ENCODE measurements at regions not wholly inside any gene's neighbourhood (a gene's known extent, or its start where the extent isn't known, plus 50 kb on each side); places are given as distances from the start of the nearest gene placed in this dataset.
"Not testable (repeated sequence)": the region's sequence is repeated elsewhere in the genome, so short reads cannot be mapped to it uniquely, and the experiment has no call there.

DNA sequence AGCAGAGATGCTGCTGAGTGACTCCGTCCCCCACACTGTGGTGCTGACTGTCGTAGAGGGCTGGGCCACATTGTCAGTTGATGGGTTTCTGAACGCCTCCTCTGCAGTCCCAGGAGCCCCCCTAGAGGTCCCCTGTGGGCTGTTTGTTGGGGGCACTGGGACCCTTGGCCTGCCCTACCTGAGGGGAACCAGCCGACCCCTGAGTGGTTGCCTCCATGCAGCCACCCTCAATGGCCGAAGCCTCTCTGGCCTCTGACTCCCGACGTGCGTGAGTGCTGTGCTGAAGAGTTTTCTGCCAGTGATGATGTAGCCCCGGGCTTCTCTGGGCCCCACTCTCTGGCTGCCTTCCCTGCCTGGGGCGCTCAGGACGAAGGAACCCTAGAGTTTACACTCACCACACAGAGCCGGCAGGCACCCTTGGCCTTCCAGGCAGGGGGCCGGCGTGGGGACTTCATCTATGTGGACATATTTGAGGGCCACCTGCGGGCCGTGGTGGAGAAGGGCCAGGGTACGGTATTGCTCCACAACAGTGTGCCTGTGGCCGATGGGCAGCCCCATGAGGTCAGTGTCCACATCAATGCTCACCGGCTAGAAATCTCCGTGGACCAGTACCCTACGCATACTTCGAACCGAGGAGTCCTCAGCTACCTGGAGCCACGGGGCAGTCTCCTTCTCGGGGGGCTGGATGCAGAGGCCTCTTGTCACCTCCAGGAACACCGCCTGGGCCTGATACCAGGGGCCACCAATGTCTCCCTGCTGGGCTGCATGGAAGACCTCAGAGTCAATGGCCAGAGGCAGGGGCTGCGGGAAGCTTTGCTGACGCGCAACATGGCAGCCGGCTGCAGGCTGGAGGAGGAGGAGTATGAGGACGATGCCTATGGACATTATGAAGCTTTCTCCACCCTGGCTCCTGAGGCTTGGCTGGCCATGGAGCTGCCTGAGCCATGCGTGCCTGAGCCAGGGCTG, 181.1 kb downstream of the TBC1D2B start:
- not testable (repeated sequence) for DNase-seq (ENCODE audit: low spot score)

DNA sequence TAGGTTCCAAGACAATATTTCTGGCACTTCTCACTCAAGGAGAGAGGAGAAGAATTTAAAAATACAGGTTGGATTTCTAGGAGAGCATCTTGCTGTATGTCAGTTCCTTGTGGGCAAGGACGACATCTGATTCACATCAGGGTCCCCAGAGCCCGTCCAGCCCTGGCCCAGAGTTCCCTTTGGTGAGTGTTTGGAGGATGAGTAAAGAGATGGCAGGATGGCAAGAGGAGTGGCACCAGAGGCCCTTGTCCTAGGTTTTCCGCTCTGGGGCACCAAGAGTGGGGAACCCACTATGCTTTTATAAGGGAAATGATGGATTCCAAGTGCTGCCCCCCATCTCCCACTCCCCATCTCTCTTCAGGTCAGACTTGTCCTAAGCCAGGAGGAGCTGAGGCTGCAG, 181.8 kb downstream of the TBC1D2B start:
- DNase-seq (ENCODE audit: low spot score): no peak

DNA sequence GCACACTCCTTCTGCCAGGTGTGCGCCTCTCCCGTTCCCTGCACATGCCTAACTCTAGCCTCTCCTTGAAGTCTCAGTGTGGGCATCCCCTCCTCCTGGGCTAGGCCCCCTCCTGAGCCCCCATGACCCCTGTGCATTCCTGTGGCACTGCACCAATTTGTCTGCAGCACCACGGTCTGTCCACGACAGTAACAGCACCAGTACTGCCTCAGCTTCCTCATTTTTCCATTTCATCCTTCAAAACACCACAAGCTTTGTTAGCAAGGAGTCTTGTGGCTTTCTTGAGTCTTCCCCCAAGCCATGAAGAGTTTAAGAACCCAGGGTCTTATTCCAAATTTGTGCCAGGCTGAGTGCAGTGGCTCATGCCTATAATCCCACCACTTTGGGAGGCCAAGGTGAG, 182.4 kb downstream of the TBC1D2B start:
- not testable (repeated sequence) for DNase-seq (ENCODE audit: low spot score)

DNA sequence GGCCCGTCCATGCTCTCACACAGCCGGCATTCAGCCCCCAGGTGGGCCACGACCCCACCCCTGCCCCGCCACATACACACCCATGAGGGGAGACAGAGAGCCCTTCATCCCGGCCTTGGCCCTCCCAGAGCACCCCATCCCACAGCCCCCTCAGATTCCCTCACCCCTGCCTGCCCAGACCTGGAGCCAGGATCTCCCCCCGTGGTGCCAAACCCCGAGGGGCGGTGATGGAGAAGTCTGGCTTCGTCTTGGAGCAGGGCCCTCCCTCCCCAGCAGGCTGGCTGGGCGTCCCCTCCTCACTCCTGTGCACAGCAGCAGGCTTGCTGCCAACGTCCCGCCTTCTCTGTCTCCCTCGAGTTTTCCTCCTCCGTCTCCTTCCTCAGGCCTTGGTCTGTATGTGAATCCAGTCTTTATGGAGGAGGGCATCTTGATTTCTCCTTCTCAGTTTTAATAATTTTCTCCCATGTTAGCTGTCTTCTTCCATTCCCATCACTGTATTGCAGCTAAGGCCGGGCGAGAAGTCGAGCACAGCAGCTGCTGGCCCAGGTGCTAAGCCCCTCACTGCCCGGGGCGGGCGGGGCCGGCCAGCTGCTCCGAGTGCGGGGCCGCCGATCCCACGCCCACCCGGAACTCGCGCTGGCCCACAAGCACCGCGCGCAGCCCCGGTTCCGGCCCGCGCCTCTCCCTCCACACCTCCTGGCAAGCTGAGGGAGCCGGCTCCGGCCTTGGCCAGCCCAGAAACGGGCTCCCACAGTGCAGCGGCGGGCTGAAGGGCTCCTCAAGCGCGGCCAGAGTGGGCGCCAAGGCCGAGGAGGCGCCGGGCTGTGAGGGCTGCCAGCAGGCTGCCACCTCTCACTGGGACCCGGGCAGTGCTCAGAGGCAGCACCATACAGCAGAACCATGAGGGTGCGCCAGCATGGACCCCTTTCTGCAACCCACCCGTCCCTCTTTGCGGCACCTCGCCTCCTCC, 183.6 kb downstream of the TBC1D2B start:
- DNase-seq (ENCODE audit: low spot score): not testable (repeated sequence)

DNA sequence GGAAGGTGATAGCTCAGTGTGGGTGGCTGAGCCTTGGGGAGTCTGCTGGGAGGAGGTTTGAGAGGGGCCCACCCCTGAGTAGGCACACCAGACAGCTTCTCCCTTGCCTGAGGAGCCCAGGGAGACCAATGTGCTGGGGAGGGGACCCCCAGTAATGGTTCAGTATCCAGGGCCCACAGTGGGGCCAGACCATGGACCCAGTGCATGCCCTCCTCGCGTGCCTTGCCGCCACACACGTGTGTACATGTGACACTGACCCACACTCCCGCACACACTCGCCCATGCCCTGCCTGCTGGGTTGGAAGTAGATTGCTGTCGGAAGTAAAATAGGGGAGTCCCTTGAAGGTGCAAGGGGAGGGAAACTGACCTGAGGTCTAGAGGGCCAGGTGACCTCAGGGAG, 184.3 kb downstream of the TBC1D2B start:
- DNase-seq (ENCODE audit: low spot score): not testable (repeated sequence)

DNA sequence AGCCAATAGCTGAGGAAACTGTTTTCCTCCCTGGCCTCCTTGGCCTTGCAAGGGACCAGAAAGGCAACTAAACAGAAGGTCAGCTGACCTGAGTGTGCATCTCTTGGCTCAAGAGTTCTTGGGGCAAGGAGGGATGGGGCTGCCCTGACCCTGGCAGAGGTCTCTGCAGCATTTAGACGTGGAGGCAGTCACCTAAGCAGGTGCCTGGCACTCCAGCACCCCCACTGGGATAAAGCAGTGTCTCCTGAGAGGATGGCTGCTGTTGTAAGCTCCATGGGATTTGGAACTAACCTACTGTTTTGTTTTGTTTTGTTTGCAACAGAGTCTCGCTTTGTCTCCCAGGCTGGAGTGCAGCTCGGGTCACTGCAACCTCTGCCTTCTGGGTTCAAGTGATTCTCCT, 185.2 kb downstream of the TBC1D2B start:
- DNase-seq (ENCODE audit: low spot score): no peak

DNA sequence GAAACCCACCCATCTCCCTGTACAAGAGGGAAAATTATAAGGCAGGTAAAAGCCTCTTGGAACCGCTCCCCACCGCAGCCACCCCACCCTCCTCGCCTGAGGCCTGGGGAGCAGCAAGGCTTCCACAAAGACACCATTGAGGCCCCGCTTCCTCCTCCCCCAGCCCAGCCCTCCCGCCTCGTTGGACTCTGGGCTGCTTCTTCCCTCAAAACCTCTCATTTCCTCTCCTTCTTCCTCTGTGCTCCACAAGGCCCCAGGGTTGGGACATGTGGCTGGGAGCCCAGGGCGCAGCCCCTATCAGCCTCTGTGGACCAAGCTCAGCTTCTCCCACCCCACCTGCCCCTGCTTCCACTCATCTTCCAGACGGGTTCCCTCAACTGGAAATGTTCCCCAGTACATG, 185.6 kb downstream of the TBC1D2B start:
- DNase-seq (ENCODE audit: low spot score): not testable (repeated sequence)

DNA sequence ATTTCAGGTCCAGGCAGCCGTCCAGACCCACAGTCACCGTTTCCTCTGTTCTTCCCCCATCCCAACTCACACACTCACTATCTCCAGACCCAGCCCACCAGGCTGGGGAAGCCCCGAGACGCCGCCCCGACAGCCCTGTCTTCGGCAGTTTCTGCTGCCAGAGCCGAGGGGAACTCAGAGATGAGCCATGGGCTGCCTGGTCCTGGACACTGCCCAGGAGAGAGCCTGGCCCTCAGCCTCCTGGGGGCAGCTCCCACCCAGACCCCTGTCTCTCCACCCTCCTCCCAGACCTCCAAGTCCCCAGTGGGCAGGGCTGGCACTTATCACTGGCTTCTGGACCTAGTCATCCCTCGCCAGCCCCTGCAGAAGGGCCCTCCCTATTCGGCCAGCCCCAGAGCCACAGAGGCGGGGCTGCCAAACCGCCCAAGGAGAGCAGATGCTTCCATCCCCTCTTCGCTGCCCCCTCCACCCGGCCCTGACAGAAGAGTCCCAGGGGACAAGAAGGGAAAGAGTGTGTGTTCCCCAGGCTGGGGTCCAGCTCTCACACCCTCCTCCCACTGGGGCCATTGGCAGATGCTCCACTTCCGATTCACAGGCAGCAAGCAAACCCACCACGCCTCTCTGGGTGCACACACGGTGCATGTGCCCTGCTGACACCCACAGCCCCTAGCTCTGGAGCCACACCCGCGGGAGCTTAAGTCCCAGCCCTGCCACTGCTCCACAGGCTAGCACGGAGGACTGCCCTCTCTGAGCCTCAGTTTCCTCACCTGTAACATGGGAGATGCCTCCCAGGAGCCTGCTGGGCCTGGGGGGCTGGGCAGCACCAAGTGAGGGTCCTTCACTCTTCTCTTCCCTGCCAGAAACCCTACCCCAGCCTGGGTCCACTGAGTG, 186.4 kb downstream of the TBC1D2B start:
- DNase-seq (ENCODE audit: low spot score): not testable (repeated sequence)

DNA sequence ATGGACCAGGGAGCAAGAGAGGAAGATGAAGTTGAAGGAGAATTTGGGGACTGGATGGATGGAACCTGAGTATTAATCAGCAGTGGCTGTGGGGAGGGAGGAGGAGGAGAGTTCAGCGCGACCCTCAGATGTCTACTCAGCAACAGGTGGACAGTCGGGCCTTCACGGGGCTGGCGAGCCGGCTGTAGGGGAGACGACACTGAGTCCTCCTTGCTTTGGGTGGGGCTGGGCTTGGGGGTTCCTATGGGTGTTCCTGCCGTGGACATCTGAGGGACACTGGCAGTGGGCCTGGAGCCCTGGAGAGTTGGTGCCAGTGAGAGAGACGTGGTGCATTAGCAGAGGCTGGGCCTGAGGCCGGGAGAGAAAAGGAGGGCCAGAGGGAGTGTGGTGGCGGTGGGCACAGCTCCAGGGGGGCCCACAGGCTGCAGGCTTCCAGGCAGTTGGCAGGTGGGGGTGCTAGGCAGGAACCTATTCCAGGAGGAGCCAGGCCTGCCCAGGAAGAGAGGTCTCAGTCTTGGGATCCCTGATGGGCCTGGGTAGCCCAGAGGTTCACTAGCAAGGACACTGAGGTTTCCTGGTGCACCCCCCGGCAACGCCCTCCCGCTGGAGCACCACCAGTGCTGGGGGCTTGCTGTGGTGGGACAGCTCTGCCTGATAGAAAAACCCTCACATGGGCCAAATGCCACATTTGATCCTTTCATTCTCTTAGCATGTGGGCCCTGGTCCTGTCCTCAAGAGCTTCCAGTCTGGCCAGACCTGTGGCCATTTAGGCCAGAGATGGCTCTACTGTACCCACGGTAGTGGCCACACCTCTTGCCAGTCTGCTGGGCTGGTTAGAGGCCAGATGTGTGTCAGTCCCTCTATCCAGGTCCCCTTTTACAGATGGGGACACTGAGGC, 187.4 kb downstream of the TBC1D2B start:
- not testable (repeated sequence) for DNase-seq (ENCODE audit: low spot score)

DNA sequence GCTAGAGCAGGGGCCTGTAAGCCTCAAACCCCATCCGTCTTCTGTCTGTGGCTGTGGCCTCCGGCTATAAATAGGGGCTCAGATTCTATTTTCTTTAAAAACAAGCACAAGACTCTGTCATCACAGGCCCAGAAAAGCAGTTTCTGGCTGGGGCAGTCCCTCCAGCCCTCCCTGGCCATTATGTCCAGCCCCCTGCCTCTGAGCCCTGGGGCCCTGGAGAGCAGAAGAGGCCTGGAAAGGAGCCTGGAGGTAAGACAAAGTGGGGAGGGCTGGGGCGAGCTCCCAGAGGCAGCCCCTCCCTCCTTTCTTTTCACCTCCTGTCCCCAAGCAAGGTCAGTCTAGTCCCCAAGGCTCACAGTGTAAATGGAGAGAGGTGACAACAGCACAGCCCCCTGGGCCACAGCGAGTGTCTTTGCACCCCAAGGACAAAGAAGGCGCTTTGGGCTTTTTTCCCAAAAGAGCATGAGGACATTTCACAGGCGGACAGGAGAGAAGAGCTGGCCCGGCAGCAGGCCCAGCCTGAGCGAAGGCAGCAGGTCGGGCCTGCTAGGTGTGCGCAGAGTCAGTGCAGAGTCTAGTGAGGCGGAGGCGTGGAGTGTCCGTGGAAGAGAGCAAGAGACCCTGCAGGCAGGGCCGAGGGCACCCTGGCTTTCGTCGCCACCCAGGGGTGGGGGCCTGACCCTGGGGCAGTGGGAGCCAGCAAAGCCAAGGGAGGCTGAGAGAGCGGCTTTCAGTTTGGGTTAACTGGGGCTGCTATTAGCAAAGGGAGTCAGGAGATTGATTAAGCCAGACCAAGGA, 188.3 kb downstream of the TBC1D2B start:
- DNase-seq (ENCODE audit: low spot score): no peak

DNA sequence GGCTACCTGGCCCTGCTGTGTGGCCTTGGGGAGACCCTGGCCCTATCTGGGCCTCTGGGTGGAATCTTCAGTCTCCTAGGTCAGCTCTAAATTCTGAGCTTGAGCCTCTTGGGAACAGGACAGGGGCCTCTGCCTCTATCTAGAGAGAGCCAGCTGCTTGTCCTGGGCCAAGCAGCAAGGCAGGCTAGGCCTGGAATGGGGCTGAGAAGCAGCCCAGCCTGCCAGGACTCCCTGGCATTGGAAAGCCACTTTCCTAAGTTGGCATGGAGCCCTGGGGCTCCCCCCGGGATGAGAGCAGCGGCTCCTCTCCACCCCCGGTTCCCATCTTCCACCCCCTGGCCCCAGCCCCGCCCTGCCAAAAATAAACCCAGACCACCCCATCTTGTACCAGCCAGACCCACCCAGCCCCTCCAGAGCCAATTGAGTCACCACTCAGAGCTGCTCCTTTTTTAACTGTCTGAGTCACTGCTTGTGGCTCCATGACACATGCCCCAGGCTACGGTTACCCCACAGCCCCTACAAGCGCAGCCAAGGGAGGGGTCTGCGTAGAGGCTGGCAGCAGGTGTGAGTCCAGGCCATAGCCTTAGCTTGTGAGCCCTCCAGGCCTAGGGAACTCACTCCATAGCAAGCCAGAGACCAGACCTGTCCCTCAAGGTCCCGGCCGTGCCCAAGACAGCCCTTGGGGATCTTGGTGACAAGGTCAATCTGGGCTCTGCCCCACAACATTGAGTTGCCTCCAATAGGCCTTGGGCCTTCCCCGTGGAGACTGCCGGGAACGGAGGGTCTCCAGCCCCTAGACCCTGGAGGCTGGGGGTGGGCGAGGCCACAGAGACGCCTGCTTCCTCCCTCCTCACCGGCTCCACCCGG, 189.7 kb downstream of the TBC1D2B start:
- DNase-seq (ENCODE audit: low spot score): not testable (repeated sequence)

DNA sequence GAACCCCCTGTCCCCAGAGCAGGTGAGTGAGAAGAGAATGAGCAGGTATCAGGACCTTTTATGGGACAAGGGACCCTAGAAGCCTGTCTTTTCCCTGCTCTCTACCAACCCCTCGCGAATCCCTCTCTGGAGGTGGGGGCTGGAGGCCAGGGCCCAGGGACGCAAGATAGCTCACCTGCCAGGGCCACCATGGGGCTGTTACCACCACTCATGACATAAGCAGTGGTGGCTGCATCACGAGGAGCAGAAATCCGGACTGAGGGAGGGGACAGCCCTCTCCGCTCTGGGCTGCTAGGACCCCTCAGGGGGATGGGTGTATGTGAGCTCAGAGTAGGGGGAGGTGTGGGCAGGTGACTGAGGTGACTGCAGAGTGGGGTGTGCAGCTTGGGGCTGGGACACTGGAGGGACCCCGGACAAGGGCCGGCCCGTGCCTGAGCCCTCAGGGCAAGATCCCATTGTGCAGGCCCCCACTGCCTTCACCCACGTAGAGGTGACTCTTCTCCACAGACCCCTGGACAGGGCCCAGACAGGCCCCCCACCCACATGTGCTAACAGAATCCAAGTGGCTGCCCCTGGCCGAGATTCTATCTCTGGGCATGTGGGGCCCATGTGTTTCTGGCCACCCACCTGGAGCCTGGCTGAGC, 190.6 kb downstream of the TBC1D2B start:
- DNase-seq (ENCODE audit: low spot score): no peak

DNA sequence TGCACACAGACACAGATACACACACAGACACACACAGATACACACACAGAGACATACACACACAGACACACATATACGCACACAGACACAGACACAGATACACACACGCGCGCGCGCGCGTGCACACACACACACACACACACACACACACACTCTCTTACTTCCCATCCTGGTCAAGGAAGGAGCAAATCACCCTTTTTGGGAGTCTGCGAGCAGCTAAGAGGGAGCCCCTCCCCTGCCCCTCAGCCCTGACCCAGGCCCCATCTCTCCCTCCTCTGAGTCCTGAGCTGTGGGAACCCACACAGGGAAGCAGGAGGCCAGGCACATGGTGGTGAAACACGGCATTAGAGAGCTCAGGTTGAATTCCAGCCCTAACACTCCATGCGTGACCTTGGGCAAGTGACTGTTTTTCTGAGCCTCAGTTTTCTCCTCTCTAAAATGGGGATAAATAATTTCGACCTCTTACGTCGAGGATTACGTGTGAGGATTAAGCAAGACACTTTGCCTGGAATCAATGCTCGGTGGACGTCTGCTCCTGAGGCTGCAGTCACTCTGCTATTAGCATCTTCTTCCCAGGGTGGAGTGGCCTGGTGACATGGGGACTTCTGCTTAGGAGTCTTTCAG, 191.5 kb downstream of the TBC1D2B start:
- not testable (repeated sequence) for DNase-seq (ENCODE audit: low spot score)

DNA sequence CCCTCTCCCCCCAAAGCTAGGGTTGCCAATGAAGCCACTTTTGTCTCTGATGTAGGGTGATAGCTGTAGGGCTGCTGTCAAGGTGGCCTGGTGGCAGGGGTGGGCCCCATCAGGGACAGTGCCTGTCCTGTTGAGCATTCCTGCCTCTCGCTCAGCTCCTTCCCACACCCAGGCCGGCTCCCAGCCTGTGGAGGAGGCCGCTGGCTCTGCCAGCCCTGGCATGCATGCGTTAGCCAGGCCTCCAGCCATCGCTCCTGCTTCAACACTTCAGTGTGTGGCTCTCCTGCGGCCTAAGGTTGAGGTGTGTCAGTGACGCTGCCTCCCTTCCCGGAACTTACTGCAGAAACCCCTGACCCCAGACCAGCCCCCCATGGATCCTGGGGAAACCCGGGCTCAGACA, 194.5 kb downstream of the TBC1D2B start:
- not testable (repeated sequence) for DNase-seq (ENCODE audit: low spot score)

DNA sequence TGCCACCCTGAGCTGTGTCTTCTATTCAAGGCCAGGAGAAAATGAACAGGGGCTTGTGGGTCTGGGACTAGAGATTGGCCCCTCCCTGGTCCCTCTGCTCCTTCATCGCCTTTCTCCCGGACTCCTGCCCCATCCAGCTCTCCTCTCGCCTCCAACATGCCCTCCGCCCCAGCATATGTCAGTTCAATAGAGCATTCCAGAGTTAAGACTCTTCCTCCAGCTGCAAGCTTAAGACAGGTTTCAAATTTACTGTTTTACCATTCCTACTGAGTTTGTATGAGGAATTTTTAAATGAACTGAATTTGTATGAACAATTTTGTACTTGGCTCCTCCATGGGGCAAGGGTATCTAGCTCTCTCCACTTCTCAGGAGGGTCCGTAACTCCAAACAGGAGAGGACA, 195.6 kb downstream of the TBC1D2B start:
- DNase-seq (ENCODE audit: low spot score): no peak

DNA sequence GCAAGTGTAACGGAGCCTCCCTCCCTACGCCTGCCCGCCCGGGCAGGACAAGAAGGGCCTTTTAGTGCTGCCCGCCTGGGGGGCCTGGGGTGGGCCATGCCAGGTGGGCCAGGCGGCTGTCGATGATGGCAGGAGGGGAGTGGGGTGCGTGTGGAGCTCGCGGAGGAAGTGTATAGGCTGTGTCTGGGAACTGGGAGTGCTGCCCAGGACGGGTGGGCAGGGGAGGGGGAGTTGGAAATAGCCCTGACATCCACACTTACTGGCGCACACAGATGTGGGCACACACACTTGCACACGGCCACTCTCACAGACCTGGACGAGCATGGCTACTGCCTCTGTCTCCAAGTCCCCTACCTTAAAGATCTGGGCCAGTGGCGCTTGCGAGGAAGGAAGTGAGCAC, 196.0 kb downstream of the TBC1D2B start:
- DNase-seq (ENCODE audit: low spot score): not testable (repeated sequence)

DNA sequence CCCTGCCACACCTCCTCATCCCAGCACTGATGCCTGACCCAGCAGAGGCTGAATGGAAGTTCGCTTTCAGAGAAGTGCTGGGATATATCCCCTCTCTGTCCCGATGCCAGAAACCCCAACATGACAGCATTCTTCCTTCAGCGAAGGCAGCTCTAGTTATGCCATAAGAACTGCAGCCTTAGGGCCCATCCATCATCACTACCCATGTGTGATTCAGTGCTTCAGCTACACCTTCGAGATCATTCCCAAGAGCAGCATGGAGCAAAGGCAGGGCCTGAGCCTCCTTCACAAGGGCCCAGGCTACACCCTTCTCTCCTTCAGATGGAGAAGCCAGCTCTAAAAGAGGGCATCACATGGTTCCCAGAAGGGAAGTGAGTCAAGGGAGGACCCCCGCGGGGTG, 198.0 kb downstream of the TBC1D2B start:
- not testable (repeated sequence) for DNase-seq (ENCODE audit: low spot score)
